Hematopoietic multipotent progenitor cell treated with erythropoietin and hydrocortisone succinate and interleukin-3 and kit ligand, for 8 days (in vitro differentiated cells): ENCODE measurements at regions not wholly inside any gene's neighbourhood (a gene's known extent, or its start where the extent isn't known, plus 50 kb on each side); places are given as distances from the start of the nearest gene placed in this dataset.

Experiments used
- DNase-seq: peaks from one replicate; pipeline ENCODE4 v3.0.0-alpha.2; 2015

DNA sequence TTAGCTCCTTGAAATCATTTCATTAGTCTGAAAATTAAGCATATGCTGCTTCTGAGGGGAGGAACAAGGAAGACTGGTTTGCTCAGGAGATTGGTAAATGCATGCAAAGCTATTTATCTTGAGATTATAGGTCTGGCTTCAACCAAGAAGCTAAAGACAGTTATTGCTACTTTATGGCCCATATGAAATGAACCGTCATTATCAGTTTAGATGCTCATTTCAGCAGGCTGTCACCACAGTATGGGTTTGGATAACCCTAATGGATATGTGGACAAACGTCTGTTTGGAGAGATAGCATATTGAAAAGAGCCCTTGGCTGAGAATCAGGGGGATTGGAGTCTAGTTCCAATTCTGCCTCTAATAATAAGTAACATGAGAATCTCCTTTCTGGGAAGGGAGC lies 922.6 kb downstream of the TUSC7 start:
- no peak for DNase-seq

DNA sequence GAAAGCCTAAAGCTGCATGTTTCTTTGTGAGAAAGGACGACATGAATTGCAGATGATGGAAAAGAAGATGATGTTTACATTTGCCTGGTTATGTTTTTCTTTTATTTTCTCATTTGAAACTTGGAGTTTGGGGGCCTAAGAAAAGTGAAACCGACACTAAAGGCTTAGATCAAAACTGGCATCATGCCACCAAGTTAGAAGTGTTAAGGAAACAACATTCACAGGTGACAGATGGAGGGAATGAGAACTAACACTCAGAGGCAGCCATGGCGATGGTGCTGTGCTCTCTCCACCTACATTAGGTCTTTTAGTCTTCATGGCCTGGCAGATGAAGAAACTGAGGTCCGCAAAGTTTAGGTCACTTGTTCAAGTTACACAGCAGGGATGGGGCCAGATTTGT lies 923.6 kb downstream of the TUSC7 start:
- DNase-seq, result no peak

GRCh38 chr3:117637666-117638065 lies 928.1 kb downstream of the TUSC7 start:
- DNase-seq, result no peak

- DNase-seq, result no peak
Observed at GRCh38 chr3:117644203-117644602, 934.6 kb downstream of the TUSC7 start.

- no peak for DNase-seq
Observed at GRCh38 chr3:117645561-117646242, 936.1 kb downstream of the TUSC7 start.

GRCh38 chr3:117647435-117647834 lies 937.9 kb downstream of the TUSC7 start:
- DNase-seq, result no peak

DNA sequence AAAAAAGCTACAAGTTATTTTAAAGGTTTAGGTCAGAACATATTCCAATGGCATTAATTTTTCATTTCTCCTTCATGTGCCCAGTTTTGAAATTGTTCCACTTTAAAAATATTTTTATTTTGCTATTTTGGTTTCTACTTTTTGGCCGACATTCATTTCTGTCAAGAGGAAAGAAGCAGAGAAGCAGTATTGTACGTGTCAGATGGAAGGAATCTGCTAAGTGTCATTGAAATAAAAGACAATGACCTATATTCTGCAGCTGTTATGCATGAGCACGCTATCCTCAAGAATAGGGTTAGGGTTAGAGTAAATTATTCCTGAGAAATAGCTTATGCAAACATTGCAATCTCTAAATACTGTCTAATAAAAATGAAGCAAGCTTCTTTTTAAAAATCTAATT lies 941.7 kb downstream of the TUSC7 start:
- DNase-seq, result no peak

GRCh38 chr3:117656391-117656790 lies 946.8 kb downstream of the TUSC7 start:
- no peak for DNase-seq

- no peak for DNase-seq
Observed at GRCh38 chr3:117657278-117657677, 947.7 kb downstream of the TUSC7 start.

DNA sequence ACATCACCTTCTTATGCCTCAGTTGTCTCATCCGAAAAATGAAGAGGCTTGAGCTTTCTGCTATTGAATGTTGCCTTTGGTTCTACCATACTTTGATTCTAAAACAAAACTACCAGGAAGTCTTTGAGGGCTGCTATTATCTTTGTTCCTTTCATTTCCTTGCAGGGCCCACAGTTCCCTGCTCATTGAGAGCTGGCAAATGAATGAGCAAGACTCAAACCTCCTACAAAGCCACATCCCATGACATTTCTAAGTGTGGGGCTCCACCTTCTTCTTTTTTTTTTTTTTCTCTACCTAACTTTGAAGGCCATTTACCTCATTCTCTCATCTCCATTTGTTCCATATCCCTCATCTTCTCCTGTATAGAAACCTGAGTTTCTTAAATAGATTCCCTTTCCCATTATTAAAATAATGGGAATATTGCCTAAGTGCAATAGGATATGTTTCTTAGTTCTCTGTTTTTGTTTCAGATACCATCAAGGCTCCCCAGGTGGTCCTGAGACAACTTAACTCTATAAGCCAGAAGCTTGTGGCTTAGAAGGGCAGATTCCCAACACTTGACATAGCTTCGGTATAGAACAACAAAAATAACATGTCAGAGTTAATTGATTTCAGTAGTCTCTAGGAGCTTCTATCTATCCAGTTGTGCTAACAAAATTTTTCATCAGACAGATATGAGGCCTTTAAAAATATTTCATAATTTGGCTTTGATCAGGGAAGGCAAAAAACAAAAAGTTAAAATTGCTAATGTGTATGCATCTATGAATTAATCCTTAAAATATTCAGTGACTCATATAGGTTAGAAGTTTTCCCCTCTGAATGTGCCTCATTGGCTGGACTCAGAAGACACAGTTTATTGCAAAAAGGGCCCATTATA lies 951.6 kb downstream of the TUSC7 start:
- no peak for DNase-seq

- DNase-seq, result no peak
Observed at GRCh38 chr3:117661818-117662095, 952.2 kb downstream of the TUSC7 start.

DNA sequence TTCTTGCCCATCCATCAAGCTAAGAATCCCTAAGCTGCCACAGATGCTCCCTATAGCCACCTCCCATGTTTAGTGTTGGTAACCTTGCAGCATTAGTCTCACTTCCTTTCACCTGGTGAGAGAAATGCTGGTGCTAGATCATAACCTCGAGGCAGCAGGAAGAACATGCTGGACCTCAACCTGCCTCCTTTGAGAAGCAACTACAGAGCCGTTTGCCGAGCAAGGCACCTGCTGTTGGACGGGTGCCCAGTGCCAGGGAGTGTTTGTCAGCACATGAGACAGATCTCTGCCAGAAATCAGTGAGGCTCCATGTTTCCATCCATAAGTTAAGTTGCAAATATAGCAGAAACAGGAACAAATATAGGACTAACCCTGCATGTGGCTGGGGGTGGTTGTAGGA lies 955.7 kb downstream of the TUSC7 start:
- DNase-seq, result no peak

DNA sequence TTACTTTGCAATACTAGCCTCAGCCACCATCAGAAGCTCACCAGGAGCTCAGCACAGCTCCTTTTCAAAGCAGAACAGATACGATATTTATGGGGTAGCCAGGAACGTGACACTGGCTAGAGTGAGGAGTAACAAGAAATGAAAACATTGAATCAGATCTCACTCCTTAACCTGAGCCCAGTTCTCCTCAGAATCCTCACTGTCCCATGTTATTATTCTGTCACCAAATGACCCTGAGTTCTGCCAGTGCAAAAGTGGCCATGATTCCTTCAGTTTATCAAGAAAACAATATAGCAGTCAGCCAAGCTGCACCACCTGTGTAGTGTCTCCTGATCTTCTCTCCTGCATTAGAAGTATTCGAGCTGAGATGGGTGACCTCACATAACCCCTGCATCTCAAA lies 956.7 kb downstream of the TUSC7 start:
- no peak for DNase-seq

DNA sequence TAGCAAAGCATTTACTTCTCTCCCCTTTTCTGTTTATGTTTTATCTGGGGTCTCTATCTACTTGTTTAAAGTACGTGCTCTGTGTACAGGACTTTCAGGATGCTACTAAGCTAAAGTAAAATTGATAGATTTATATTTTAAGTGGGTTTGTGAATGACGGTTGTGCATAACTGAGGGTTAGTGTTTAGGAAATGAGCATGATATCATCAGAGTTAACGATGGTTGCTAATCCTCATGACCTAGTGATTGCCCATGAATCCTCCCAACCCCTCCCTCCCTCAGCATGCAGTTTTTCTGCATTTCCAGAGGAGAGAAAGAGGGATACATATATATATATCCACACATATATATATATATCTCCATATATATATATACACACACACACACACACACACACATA lies 957.2 kb downstream of the TUSC7 start:
- no peak for DNase-seq

- DNase-seq, result no peak
Observed at GRCh38 chr3:117669774-117670173, 960.2 kb downstream of the TUSC7 start.

DNA sequence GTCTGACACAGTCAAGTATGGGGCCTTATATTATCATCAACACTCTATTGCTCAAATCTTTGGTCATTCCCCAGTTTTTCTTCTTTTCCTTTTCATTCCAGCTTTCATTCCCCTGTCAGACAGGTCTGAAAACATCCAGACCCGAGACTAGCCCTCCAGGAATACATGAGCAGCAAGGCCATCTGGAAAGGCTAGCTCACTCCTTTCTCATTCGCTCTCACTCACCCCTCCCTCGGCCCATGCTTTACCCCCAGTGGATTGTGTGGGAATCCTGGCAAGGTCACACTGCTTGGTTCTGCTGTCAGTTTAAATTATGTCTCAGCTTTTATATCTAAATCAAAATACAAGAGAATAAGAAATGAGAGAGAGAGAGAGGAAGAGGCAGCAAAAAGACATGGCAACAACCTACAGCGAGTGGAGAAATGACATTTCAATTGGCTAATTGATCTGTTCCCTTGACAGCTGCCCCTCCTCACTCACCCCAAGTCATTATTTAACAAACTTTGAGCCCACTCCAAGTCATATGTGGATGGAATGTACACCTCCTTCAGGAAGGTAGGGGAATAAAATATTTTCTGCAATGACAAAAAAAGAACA lies 962.2 kb downstream of the TUSC7 start:
- no peak for DNase-seq

DNA sequence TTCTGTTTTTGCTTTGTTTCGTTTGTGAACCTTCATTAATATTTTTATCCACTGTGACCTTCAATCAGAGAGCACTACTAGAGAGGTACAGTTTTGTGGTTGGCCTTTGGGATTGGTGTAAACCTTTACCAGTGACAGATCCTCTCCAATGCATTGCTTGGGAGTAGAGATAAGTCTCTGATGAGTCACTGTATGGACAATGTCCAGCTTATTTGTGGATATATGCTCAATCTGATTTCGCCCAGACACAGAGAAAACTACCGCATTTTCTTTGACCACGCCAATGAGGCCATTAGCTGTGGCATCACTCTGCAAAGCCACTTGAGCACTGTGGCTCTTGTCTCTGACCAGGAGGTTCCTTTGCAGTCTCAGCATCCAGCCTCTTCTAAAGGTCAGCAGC lies 964.7 kb downstream of the TUSC7 start:
- no peak for DNase-seq

- no peak for DNase-seq
Observed at GRCh38 chr3:117681619-117682018, 972.0 kb downstream of the TUSC7 start.

DNA sequence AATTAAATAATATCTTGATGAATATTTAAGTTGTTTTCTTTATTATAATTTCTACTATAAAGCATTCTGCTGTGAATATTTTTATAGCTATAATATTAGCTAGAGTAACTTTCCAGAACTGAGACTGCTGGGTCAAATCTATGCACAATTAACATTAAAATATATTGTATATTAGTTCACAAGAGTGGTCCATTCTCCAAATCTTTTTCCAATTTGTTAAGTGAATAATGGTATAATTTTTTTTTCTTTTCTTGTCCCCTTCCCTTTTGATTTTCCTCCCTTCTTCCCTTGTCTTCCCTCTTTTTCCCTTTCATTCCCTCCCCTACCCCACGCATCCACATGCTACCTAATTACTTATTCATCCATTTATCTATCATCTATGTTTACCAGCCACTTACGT lies 977.5 kb downstream of the TUSC7 start:
- DNase-seq, result no peak

- no peak for DNase-seq
Observed at GRCh38 chr3:117688583-117688982, 979.0 kb downstream of the TUSC7 start.

DNA sequence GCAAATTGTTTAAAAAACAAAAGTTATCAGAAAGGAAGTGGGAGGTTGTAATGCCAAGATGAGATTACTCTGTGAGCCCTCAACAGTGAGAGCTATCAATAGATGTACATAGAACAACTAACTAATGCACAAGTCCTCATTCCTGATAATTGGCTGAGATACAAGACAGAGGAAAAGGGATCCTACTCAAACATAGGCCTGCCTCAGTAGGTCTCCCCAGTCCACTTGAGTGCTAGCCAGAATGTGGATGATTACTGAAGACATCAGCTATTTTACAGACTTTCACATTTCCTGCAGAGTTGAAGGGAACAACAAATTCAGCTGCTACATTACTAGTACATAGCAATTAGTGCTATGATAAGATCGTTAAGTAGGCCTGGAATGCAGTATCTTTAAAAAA lies 981.9 kb downstream of the TUSC7 start:
- DNase-seq, result no peak

- DNase-seq, result no peak
Observed at GRCh38 chr3:117692416-117692995, 982.9 kb downstream of the TUSC7 start.

GRCh38 chr3:117695321-117695720 lies 985.7 kb downstream of the TUSC7 start:
- DNase-seq, result no peak
